ENCODE measurements at regions not wholly inside any gene's neighbourhood (a gene's known extent, or its start where the extent isn't known, plus 50 kb on each side); places are given as distances from the start of the nearest gene placed in this dataset.

- TF ChIP-seq POU5F1 (IDR thresholded peaks at IDR 0.05; ENCODE audit: borderline replicate concordance, low read depth, low read length, partially characterized antibody), result no peak
- TF ChIP-seq NFIC (IDR thresholded peaks at IDR 0.05), result no peak
- no peak for TF ChIP-seq PATZ1 (CRISPR knock-in tag; IDR thresholded peaks at IDR 0.05; ENCODE audit: borderline replicate concordance)
- no peak for TF ChIP-seq CTCF (IDR thresholded peaks at IDR 0.05 in 2 of 3, conservative IDR thresholded peaks at IDR 0.05 in 1 of 3; ENCODE audit: insufficient read depth in 2 of 3, low read depth in 1 of 3, low read length in 3 of 3)
- TF ChIP-seq ZNF408 (CRISPR knock-in tag; IDR thresholded peaks at IDR 0.05; ENCODE audit: low read depth), result no peak
- no peak for TF ChIP-seq HOXB6 (CRISPR knock-in tag; IDR thresholded peaks at IDR 0.05; ENCODE audit: borderline replicate concordance)
- no peak for TF ChIP-seq RBM15 (IDR thresholded peaks at IDR 0.05; ENCODE audit: insufficient read depth, low read length)
- no peak for TF ChIP-seq REST (IDR thresholded peaks at IDR 0.05; ENCODE audit: borderline replicate concordance)
- no peak for TF ChIP-seq REST (CRISPR knock-in tag; IDR thresholded peaks at IDR 0.05; ENCODE audit: low read depth)
- no peak for TF ChIP-seq NCOR1 (IDR thresholded peaks at IDR 0.05)
- no peak for TF ChIP-seq ZNF764 (CRISPR knock-in tag; IDR thresholded peaks at IDR 0.05; ENCODE audit: low read depth)
- no peak for TF ChIP-seq ZNF146 (CRISPR knock-in tag; IDR thresholded peaks at IDR 0.05; ENCODE audit: unreplicated experiment)
- no peak for TF ChIP-seq NCOA1 (IDR thresholded peaks at IDR 0.05; ENCODE audit: low read depth)
- no peak for TF ChIP-seq RFX5 (IDR thresholded peaks at IDR 0.05; ENCODE audit: low read depth, low read length)
Measured at GRCh38 chr3:22098021-22098420, 347.0 kb upstream of the ZNF385D start.
